ENCODE measurements at regions not wholly inside any gene's neighbourhood (a gene's known extent, or its start where the extent isn't known, plus 50 kb on each side); places are given as distances from the start of the nearest gene placed in this dataset.

- H3K4me3 ChIP-seq, result no peak overlapping the region
- no peaks in the 10 kb centered on the region for H3K27me3 ChIP-seq
- intact Hi-C loops (cut with DNase I), result no loop called here
- no peak for TF ChIP-seq CTCF (IDR thresholded peaks at IDR 0.05)
- H3K4me1 ChIP-seq, result no peaks in the 10 kb centered on the region
- H3K27ac ChIP-seq, result no peak overlapping the region
- ATAC-seq (no peak), DNase-seq (no peak)
- no peaks in the 10 kb centered on the region for H3K36me3 ChIP-seq
- H3K9me3 ChIP-seq, result no peaks in the 10 kb centered on the region
Observed at GRCh38 chr10:2987185-2987768, 80.1 kb upstream of the PFKP start.

GRCh38 chr10:2986391-2986801, 81.0 kb upstream of the PFKP start:
- no peak overlapping the region for H3K27ac ChIP-seq
- ATAC-seq (peak; percentile 58), DNase-seq (no peak)
- no peak for TF ChIP-seq CTCF (IDR thresholded peaks at IDR 0.05)
- H3K27me3 ChIP-seq, result no peaks in the 10 kb centered on the region
- intact Hi-C loops (cut with DNase I), result no loop called here
- no peak overlapping the region for H3K4me3 ChIP-seq
- no peaks in the 10 kb centered on the region for H3K36me3 ChIP-seq
- H3K9me3 ChIP-seq, result no peaks in the 10 kb centered on the region
- no peaks in the 10 kb centered on the region for H3K4me1 ChIP-seq

- Histone ChIP-seq H3K27ac (no peak overlapping the region), H3K9me3 (no peaks in the 10 kb centered on the region), H3K36me3 (no peaks in the 10 kb centered on the region), H3K4me3 (no peak overlapping the region), H3K27me3 (no peaks in the 10 kb centered on the region), H3K4me1 (no peaks in the 10 kb centered on the region)
- peak; percentile 83 for ATAC-seq
- intact Hi-C loops (cut with DNase I), result no loop called here
- DNase-seq, result peak; percentile 75
- no peak for TF ChIP-seq CTCF (IDR thresholded peaks at IDR 0.05)
Observed at GRCh38 chr10:2985729-2986232, 81.6 kb upstream of the PFKP start.

- no peak for TF ChIP-seq CTCF (IDR thresholded peaks at IDR 0.05)
- H3K36me3 ChIP-seq, result no peaks in the 10 kb centered on the region
- H3K27me3 ChIP-seq, result no peaks in the 10 kb centered on the region
- no peak overlapping the region for H3K4me3 ChIP-seq
- H3K27ac ChIP-seq, result no peak overlapping the region
- ATAC-seq, result no peak
- no peaks in the 10 kb centered on the region for H3K9me3 ChIP-seq
- H3K4me1 ChIP-seq, result no peaks in the 10 kb centered on the region
- intact Hi-C loops (cut with DNase I), result no loop called here
- DNase-seq, result no peak
Observed at GRCh38 chr10:2984682-2985081, 82.7 kb upstream of the PFKP start.

GRCh38 chr10:2982146-2982545, 85.2 kb upstream of the PFKP start:
- Histone ChIP-seq H3K9me3 (no peaks in the 10 kb centered on the region), H3K27me3 (no peaks in the 10 kb centered on the region), H3K27ac (no peak overlapping the region), H3K36me3 (no peaks in the 10 kb centered on the region), H3K4me3 (no peak overlapping the region), H3K4me1 (no peaks in the 10 kb centered on the region)
- no peak for TF ChIP-seq CTCF (IDR thresholded peaks at IDR 0.05)
- ATAC-seq (no peak), DNase-seq (no peak)
- intact Hi-C loops (cut with DNase I), result no loop called here

- Histone ChIP-seq H3K27me3 (no peaks in the 10 kb centered on the region), H3K27ac (no peak overlapping the region), H3K9me3 (no peaks in the 10 kb centered on the region), H3K4me3 (no peak overlapping the region), H3K4me1 (no peaks in the 10 kb centered on the region), H3K36me3 (no peaks in the 10 kb centered on the region)
- TF ChIP-seq CTCF (IDR thresholded peaks at IDR 0.05), result no peak
- intact Hi-C loops (cut with DNase I), result no loop called here
- ATAC-seq (no peak), DNase-seq (no peak)
Observed at GRCh38 chr10:2981361-2981801, 86.0 kb upstream of the PFKP start.

All from upper lobe of right lung (tissue), 1 donor.